GM19463 (cell line): ENCODE measurements at regions not wholly inside any gene's neighbourhood (a gene's known extent, or its start where the extent isn't known, plus 50 kb on each side); places are given as distances from the start of the nearest gene placed in this dataset.
"Not testable (repeated sequence)": the region's sequence is repeated elsewhere in the genome, so short reads cannot be mapped to it uniquely, and the experiment has no call there.

Experiments used
- ATAC-seq: cut with Tn5 transposase; IDR thresholded peaks from one replicate; pipeline ENCODE4 v1.9.1; 2021; ENCODE audit warnings: mild to moderate bottlenecking, moderate library complexity; ENCODE audit not compliant: unreplicated experiment

GRCh38 chr16:87007907-87008306 is 309.3 kb downstream of the C16orf95 start:
- no peak for ATAC-seq

GRCh38 chr16:87008664-87009063 is 308.5 kb downstream of the C16orf95 start:
- no peak for ATAC-seq

- no peak for ATAC-seq
Measured at GRCh38 chr16:87012954-87013938, 303.9 kb downstream of the C16orf95 start.

GRCh38 chr16:87014112-87014511 is 303.1 kb downstream of the C16orf95 start:
- ATAC-seq, result no peak

- ATAC-seq, result no peak
Measured at GRCh38 chr16:87015021-87015420, 302.2 kb downstream of the C16orf95 start.

- ATAC-seq, result no peak
Measured at GRCh38 chr16:87016046-87017035, 300.9 kb downstream of the C16orf95 start.

GRCh38 chr16:87017371-87018012 is 299.7 kb downstream of the C16orf95 start:
- ATAC-seq, result no peak

- no peak for ATAC-seq
Measured at GRCh38 chr16:87025676-87026075, 291.5 kb downstream of the C16orf95 start.

GRCh38 chr16:87027056-87027616 is 290.1 kb downstream of the C16orf95 start:
- ATAC-seq, result no peak

- no peak for ATAC-seq
Measured at GRCh38 chr16:87028481-87029320, 288.5 kb downstream of the C16orf95 start.

- ATAC-seq, result no peak
Measured at GRCh38 chr16:87032554-87032953, 284.6 kb downstream of the C16orf95 start.

- no peak for ATAC-seq
Measured at GRCh38 chr16:87033021-87033471, 284.1 kb downstream of the C16orf95 start.

GRCh38 chr16:87033541-87034300 is 283.5 kb downstream of the C16orf95 start:
- ATAC-seq, result no peak

GRCh38 chr16:87034317-87034716 is 282.9 kb downstream of the C16orf95 start:
- ATAC-seq, result no peak

GRCh38 chr16:87035053-87035452 is 282.1 kb downstream of the C16orf95 start:
- no peak for ATAC-seq

- ATAC-seq, result no peak
Measured at GRCh38 chr16:87037012-87037411, 280.2 kb downstream of the C16orf95 start.

- not testable (repeated sequence) for ATAC-seq
Measured at GRCh38 chr16:87038528-87038927, 278.7 kb downstream of the C16orf95 start.

GRCh38 chr16:87040169-87041117 is 276.7 kb downstream of the C16orf95 start:
- ATAC-seq, result no peak
